Frontal cortex (tissue), 3 donors: ENCODE measurements at regions not wholly inside any gene's neighbourhood (a gene's known extent, or its start where the extent isn't known, plus 50 kb on each side); places are given as distances from the start of the nearest gene placed in this dataset.

Experiments used
- DNase-seq, 2 donors: peaks; one replicate each; pipeline ENCODE4 v3.0.0; 2012; ENCODE audit warnings: low spot score in 2 of 2
- FAIRE-seq: peaks from 2 replicates; lab custom pipeline; 2012; peaks lifted over from hg19 to GRCh38; lab: Jason Lieb, UNC
- donor health status: control.
- donor health status: control.
- donor health status: control.

- no peak for FAIRE-seq
- no peak for DNase-seq
Observed at GRCh38 chr11:70012134-70012733, 65.9 kb upstream of the ANO1 start.

DNA sequence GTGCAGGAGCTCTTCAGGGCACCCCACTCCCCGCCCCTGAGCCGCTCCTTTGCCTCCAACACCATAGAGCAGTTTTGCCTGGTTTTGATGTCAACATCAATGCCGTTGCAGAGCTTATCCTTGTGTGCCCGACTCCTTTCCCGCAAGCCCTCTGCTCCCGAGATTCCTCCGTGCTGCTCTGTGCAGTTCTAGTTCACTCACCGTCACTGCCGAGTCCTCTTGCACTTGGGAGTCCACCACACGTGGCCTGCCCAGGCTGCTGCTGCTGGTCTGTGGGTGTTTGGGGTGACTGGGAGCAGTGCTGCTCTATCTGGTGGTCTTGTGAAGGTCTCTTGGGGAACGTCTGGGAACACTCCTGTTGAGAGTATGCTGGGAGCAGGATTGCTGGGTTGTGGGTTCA, 63.8 kb upstream of the ANO1 start:
- DNase-seq (no peak), FAIRE-seq (no peak)

DNA sequence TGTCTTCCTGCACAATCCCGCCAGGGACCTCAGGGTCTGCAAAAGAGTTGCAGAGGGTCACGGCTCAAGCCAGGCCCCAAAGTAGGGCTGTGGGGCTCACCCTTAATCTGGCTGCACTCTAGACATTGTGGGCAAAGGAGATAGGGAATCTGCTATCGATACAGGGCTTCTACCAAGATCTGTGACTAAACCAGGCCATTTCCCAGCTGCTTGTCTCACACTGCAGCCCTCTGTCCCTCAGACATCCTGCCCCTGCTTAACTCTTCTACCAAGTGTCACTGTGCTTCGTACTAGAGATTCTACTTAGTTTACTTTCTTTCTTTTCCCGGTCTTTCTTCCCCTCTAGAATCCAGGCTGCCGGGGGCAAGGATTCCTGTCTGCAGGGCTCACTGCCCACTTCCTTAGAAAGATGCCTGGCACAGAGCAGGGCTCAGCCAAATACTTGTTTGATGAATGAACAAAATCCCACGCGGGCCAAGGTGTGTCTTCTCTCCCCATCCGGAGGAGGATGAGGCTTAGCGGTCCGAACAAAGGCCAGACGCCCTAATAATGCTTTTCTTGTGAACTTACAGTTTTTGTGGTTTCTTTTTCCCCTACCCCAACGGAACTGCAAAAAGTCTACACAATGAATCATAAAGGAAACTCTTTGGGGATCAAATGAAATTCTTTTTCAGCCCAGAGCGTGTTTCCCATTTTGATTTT, 61.3 kb upstream of the ANO1 start:
- DNase-seq (no peak), FAIRE-seq (no peak)

GRCh38 chr11:70018816-70019215, 59.3 kb upstream of the ANO1 start:
- FAIRE-seq, result no peak
- DNase-seq, result no peak

DNA sequence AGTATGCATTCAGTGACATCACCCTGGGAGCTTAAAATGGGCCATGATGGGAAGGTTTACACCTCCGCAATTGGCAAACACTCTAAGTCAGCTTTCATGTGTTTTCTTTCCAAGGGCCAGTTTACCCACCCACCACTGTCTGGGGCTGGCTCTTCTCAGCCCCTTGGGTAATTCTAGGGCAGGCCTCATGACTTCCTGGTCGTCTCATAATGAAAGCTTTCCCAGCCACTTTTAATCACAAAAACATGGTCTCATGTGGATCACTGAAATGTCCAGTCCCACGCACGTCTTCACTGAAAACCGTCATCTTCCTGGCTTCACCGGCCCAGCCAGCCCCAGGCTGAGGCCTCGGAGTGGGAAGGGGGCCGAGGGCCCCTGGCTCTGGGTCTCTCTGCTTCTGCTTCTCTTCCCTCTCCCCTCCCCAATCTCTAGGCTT, 58.5 kb upstream of the ANO1 start:
- FAIRE-seq, result no peak
- DNase-seq, result no peak

- FAIRE-seq, result no peak
- no peak for DNase-seq
Observed at GRCh38 chr11:70020336-70021214, 57.5 kb upstream of the ANO1 start.

DNA sequence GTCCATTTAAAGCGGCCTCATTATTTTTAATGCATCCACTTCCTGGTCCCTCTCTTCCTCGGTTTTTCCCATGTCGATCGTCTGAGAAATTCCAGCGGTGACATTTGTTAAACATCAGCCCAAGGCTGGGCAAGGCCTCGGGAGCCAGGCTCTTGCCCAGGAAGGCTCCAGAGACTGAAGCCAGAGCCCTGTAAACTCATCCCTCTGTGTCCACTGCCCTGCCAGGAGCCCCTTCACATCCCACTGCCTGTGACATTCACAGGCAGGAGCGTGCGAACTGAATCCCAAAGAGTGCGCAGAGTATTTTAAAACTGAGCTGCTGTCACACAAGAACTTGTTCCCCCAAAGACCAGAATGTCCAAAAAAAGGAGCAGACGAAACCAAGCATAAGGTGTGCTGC, 56.5 kb upstream of the ANO1 start:
- FAIRE-seq, result no peak

DNA sequence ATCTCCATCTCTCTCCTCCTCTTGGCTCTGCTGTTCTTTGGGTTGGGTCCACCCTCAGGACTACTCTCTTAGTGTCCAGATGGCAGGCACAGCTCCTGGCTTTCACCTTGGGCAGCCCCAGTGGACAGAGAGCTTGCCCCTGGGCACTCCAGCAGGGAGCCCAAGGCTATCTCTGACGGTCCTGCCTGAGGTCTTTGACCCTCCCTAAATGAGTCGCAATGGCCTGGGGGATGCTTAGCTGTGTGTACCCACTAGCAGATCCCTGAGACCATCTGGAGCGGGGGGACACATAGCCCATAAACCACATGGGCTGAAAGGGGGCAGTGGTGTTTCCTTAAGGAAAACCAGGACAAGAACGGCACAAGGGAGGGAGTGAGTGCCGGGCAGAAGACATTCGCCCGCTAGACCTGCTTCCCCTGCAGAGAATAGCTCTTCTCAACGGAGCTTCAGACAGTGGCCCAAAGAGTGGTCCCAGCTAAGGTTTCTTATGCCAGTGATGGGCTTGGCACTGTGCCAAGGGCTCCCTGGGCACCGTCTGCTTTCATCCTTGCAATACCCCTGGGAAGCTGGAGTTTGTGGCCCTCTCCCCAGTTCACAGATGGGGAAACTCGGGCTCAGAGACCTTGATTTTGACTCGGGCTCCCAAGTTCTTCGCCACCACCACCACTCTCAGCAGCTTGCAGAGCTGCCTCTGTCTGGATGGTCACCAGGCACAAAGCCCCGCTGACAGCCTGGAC, 53.9 kb upstream of the ANO1 start:
- FAIRE-seq, result no peak
- DNase-seq, result no peak

More for the DNA sequence above, 56.5 kb upstream of the ANO1 start:
- DNase-seq, result no peak

DNA sequence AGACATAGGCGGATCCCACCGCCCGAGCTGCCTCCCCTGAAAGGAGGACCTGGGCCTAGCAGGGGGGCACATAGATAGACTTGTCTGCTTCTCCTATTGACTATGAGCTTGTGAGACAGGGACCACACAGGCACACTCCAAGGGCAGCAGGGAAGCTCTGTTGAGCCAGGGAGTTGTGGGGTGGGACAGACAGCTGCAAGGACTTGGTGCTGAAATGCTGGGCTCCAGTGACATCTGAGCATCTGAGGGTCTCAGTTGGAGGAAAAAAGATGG, 53.4 kb upstream of the ANO1 start:
- no peak for FAIRE-seq
- no peak for DNase-seq

GRCh38 chr11:70025308-70025707, 52.8 kb upstream of the ANO1 start:
- FAIRE-seq, result no peak

GRCh38 chr11:70026012-70026411, 52.1 kb upstream of the ANO1 start:
- FAIRE-seq, result no peak
- no peak for DNase-seq

More at GRCh38 chr11:70025308-70025707, 52.8 kb upstream of the ANO1 start:
- no peak for DNase-seq

- no peak for FAIRE-seq
- DNase-seq, result no peak
Observed at GRCh38 chr11:70026726-70027125, 51.4 kb upstream of the ANO1 start.

DNA sequence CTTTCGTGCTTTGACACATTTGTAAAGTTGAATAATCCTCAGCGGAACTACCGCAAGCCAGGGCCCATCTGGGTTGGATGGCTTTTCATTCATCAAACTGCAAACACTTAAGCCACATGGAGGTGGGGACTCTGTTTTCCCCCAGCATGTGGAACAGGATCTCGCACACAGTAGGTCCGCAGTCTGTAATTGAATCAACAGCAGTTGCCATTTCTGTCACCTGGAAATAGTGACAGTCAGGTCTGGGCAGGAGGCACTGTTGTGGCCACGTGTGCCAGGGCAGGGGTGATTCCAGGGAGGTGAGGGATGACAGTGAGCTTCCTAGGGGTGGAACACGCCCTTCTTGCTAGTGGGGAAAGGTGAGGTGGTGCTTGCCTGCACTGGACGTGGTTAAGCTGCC, 50.7 kb upstream of the ANO1 start:
- DNase-seq, result no peak
- no peak for FAIRE-seq

- DNase-seq, result no peak
- FAIRE-seq, result no peak
Observed at GRCh38 chr11:70028147-70028855, 49.8 kb upstream of the ANO1 start.
